ENCODE measurements at regions not wholly inside any gene's neighbourhood (a gene's known extent, or its start where the extent isn't known, plus 50 kb on each side); places are given as distances from the start of the nearest gene placed in this dataset.
A peak's percentile ranks its signal among the peaks of the same experiment; 100 is the strongest.
"Not testable (repeated sequence)": the region's sequence is repeated elsewhere in the genome, so short reads cannot be mapped to it uniquely, and the experiment has no call there.

- DNase-seq: no peak
These were observed 596.8 kb upstream of the CNTN5 start for GRCh38 chr11:98423933-98424332.

- DNase-seq: not testable (repeated sequence)
These were observed 596.0 kb upstream of the CNTN5 start for GRCh38 chr11:98424773-98425172.

- DNase-seq: no peak
These were observed 589.0 kb upstream of the CNTN5 start for GRCh38 chr11:98431463-98432359.

- peak; percentile 9 for DNase-seq
These were observed 586.5 kb upstream of the CNTN5 start for GRCh38 chr11:98434296-98434695.

GRCh38 chr11:98453378-98453777 is 567.4 kb upstream of the CNTN5 start:
- no peak for DNase-seq

GRCh38 chr11:98455500-98456307 is 565.0 kb upstream of the CNTN5 start:
- no peak for DNase-seq

- DNase-seq: no peak
These were observed 564.5 kb upstream of the CNTN5 start for GRCh38 chr11:98456308-98456680.

GRCh38 chr11:98495016-98495415 is 525.7 kb upstream of the CNTN5 start:
- no peak for DNase-seq

GRCh38 chr11:98495601-98496000 is 525.1 kb upstream of the CNTN5 start:
- DNase-seq: no peak

- DNase-seq: no peak
These were observed 513.5 kb upstream of the CNTN5 start for GRCh38 chr11:98507208-98507607.

GRCh38 chr11:98512938-98513337 is 507.8 kb upstream of the CNTN5 start:
- no peak for DNase-seq

GRCh38 chr11:98531576-98531975 is 489.2 kb upstream of the CNTN5 start:
- DNase-seq: no peak

- DNase-seq: no peak
These were observed 484.7 kb upstream of the CNTN5 start for GRCh38 chr11:98536023-98536422.

- not testable (repeated sequence) for DNase-seq
These were observed 482.4 kb upstream of the CNTN5 start for GRCh38 chr11:98538358-98538757.

- DNase-seq: no peak
These were observed 475.1 kb upstream of the CNTN5 start for GRCh38 chr11:98545544-98546175.

GRCh38 chr11:98549571-98549970 is 471.2 kb upstream of the CNTN5 start:
- no peak for DNase-seq

GRCh38 chr11:98559961-98560360 is 460.8 kb upstream of the CNTN5 start:
- DNase-seq: no peak

- DNase-seq: no peak
These were observed 459.5 kb upstream of the CNTN5 start for GRCh38 chr11:98561252-98561651.

GRCh38 chr11:98561877-98562395 is 458.8 kb upstream of the CNTN5 start:
- no peak for DNase-seq

GRCh38 chr11:98564233-98564632 is 456.5 kb upstream of the CNTN5 start:
- no peak for DNase-seq

- no peak for DNase-seq
These were observed 455.9 kb upstream of the CNTN5 start for GRCh38 chr11:98564881-98565280.

- DNase-seq: no peak
These were observed 455.4 kb upstream of the CNTN5 start for GRCh38 chr11:98565311-98565710.

GRCh38 chr11:98566978-98567377 is 453.8 kb upstream of the CNTN5 start:
- DNase-seq: no peak
